ENCODE measurements at regions not wholly inside any gene's neighbourhood (a gene's known extent, or its start where the extent isn't known, plus 50 kb on each side); places are given as distances from the start of the nearest gene placed in this dataset.

DNA sequence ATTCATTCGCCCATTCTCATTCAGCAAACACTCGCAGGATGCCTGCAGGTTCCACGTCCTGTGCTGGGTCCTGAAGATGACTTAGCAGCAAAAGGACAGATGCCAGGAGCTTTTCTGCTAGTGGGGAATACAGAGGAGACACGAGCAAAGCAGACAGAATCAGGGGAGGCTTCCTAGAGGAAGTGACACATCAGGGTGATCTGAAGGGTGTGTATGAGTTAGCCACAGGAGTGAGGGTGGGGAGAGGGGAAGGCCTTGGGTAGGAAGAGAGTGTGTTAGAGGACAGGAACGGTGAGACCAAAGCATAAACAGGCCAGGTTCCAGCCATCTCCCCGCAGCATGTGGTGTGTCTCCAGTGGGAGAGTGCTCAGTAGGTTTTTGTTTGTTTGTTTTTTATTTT, 73.4 kb upstream of the GTSF1L start:
- TF ChIP-seq EZH2 (IDR thresholded peaks at IDR 0.05) (no peak), POLR2AphosphoS5 (IDR thresholded peaks at IDR 0.05; ENCODE audit: borderline replicate concordance, low read depth, low read length) (no peak), FOXP2 (optimal IDR thresholded peaks at IDR 0.05; ENCODE audit: control extremely low read depth, extremely low read length, insufficient read depth) (no peak)

Measured in SK-N-MC (cell line).